ENCODE measurements at regions not wholly inside any gene's neighbourhood (a gene's known extent, or its start where the extent isn't known, plus 50 kb on each side); places are given as distances from the start of the nearest gene placed in this dataset.
A peak's percentile ranks its signal among the peaks of the same experiment; 100 is the strongest.

DNA sequence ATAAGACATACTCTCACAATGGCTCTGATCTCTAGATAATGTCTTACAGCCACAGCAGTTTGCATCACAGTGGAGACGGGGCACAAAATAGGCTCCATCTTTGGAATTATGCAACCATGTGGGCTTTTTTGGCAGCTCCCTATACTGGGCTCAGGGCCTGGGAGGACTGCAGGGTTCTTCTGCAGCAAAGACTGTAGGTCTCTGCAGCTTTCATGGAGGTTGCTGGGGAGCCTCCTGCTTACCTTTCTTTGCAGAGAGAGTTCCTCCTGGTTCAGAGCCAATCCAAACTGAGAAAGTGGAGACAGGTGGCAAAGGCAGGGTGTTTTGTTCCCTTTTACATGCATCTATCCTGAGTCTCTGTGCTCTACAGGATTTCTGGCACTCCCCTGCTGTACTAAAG lies 558.0 kb downstream of the TLR4 start:
- no peaks in the 10 kb centered on the region for H3K4me1 Mint-ChIP-seq
- H3K9me3 Mint-ChIP-seq = peaks cover 10% of the 10 kb centered on the region
- no peaks in the 10 kb centered on the region for H4K20me1 ChIP-seq (ENCODE audit: low read depth)
- H3F3A ChIP-seq (ENCODE audit: low read depth) = no peaks in the 10 kb centered on the region
- H3K4me2 ChIP-seq = no peak overlapping the region
- H3K27me3 ChIP-seq = no peaks in the 10 kb centered on the region
- H3K36me3 Mint-ChIP-seq = no peaks in the 10 kb centered on the region
- no peaks in the 10 kb centered on the region for H3K79me2 ChIP-seq (ENCODE audit: low read depth)
- no peaks in the 10 kb centered on the region for H3K36me3 ChIP-seq
- H3K27ac ChIP-seq = no peak overlapping the region
- TF ChIP-seq CTCF (IDR thresholded peaks at IDR 0.05) (no peak), EZH2 (IDR thresholded peaks at IDR 0.05) (no peak), EZH2phosphoT487 (IDR thresholded peaks at IDR 0.05) (no peak)
- H3K27me3 Mint-ChIP-seq (ENCODE audit: insufficient read depth, low read depth) = no peaks in the 10 kb centered on the region
- H3K4me3 Mint-ChIP-seq = no peak overlapping the region
- no peak overlapping the region for H3K9ac ChIP-seq
- no peaks in the 10 kb centered on the region for H3K9me3 ChIP-seq (ENCODE audit: low read depth)
- no peaks in the 10 kb centered on the region for H3K4me1 ChIP-seq
- H3K4me3 ChIP-seq = no peak overlapping the region
- no peak overlapping the region for H3K27ac Mint-ChIP-seq
- DNase-seq (ENCODE audit: low spot score) = no peak
- H2AFZ ChIP-seq (replicated peaks) = peak overlapping the region; percentile 10

GRCh38 chr9:118263949-118264348 lies 559.7 kb downstream of the TLR4 start:
- Histone ChIP-seq H3K4me1 (no peaks in the 10 kb centered on the region), H3K27ac (no peak overlapping the region), H3K9ac (no peak overlapping the region), H3K36me3 (no peaks in the 10 kb centered on the region), H4K20me1 (ENCODE audit: low read depth) (no peaks in the 10 kb centered on the region), H3F3A (ENCODE audit: low read depth) (no peaks in the 10 kb centered on the region), H3K27me3 (no peaks in the 10 kb centered on the region), H3K4me3 (no peak overlapping the region), H3K9me3 (ENCODE audit: low read depth) (no peaks in the 10 kb centered on the region), H3K4me2 (no peak overlapping the region), H2AFZ (replicated peaks) (no peak overlapping the region), H3K79me2 (ENCODE audit: low read depth) (no peaks in the 10 kb centered on the region)
- Mint-ChIP-seq H3K4me1 (no peaks in the 10 kb centered on the region), H3K4me3 (no peak overlapping the region), H3K27ac (no peak overlapping the region), H3K9me3 (peaks cover 10% of the 10 kb centered on the region), H3K27me3 (ENCODE audit: insufficient read depth, low read depth) (no peaks in the 10 kb centered on the region), H3K36me3 (no peaks in the 10 kb centered on the region)
- no peak for DNase-seq (ENCODE audit: low spot score)
- no peak for TF ChIP-seq EZH2 (IDR thresholded peaks at IDR 0.05)
- TF ChIP-seq EZH2phosphoT487 (IDR thresholded peaks at IDR 0.05) = no peak

- Mint-ChIP-seq H3K27me3 (ENCODE audit: insufficient read depth, low read depth) (no peaks in the 10 kb centered on the region), H3K36me3 (no peaks in the 10 kb centered on the region), H3K4me1 (no peaks in the 10 kb centered on the region), H3K9me3 (no peaks in the 10 kb centered on the region), H3K27ac (no peak overlapping the region), H3K4me3 (no peak overlapping the region)
- no peaks in the 10 kb centered on the region for H3K9me3 ChIP-seq (ENCODE audit: low read depth)
- H3K9ac ChIP-seq = no peak overlapping the region
- no peak overlapping the region for H3K4me3 ChIP-seq
- TF ChIP-seq EZH2 (IDR thresholded peaks at IDR 0.05) (no peak), EZH2phosphoT487 (IDR thresholded peaks at IDR 0.05) (no peak), CTCF (IDR thresholded peaks at IDR 0.05) (no peak)
- no peaks in the 10 kb centered on the region for H3K79me2 ChIP-seq (ENCODE audit: low read depth)
- no peak overlapping the region for H3K4me2 ChIP-seq
- no peak overlapping the region for H3K27ac ChIP-seq
- no peak for DNase-seq (ENCODE audit: low spot score)
- H3F3A ChIP-seq (ENCODE audit: low read depth) = no peaks in the 10 kb centered on the region
- H3K27me3 ChIP-seq = no peaks in the 10 kb centered on the region
- H2AFZ ChIP-seq (replicated peaks) = no peak overlapping the region
- no peaks in the 10 kb centered on the region for H3K36me3 ChIP-seq
- no peaks in the 10 kb centered on the region for H3K4me1 ChIP-seq
- H4K20me1 ChIP-seq (ENCODE audit: low read depth) = no peaks in the 10 kb centered on the region
Measured at GRCh38 chr9:118268046-118268445, 563.8 kb downstream of the TLR4 start.

DNA sequence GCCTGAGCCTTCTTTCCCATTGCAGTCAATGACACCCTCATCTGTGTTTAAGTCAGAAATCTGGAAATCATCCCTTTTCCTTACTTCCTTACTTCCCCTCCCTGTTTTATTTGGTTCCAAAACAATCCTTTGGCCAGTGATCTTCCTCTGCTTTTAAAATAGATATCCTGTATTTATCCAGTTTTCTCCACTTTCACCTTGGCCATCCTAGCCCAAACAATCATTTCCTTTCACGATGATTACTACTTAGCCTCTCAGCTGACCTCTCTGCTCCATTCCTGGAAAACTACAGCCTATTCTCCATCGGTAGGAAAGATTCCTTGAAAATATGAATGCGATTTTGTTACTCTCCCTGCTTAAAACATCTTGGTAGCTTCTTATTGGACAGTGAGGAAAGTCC lies 565.4 kb downstream of the TLR4 start:
- H3K4me3 Mint-ChIP-seq = no peak overlapping the region
- Histone ChIP-seq H3K4me3 (no peak overlapping the region), H3K27me3 (no peaks in the 10 kb centered on the region), H3K36me3 (no peaks in the 10 kb centered on the region), H2AFZ (replicated peaks) (no peak overlapping the region), H3K9me3 (ENCODE audit: low read depth) (no peaks in the 10 kb centered on the region), H3F3A (ENCODE audit: low read depth) (no peaks in the 10 kb centered on the region), H3K79me2 (ENCODE audit: low read depth) (no peaks in the 10 kb centered on the region), H3K4me2 (no peak overlapping the region), H3K9ac (no peak overlapping the region), H4K20me1 (ENCODE audit: low read depth) (no peaks in the 10 kb centered on the region), H3K27ac (no peak overlapping the region), H3K4me1 (no peaks in the 10 kb centered on the region)
- no peak overlapping the region for H3K27ac Mint-ChIP-seq
- no peaks in the 10 kb centered on the region for H3K4me1 Mint-ChIP-seq
- H3K9me3 Mint-ChIP-seq = no peaks in the 10 kb centered on the region
- no peak for DNase-seq (ENCODE audit: low spot score)
- H3K36me3 Mint-ChIP-seq = no peaks in the 10 kb centered on the region
- TF ChIP-seq EZH2 (IDR thresholded peaks at IDR 0.05) (no peak), EZH2phosphoT487 (IDR thresholded peaks at IDR 0.05) (no peak), CTCF (IDR thresholded peaks at IDR 0.05) (no peak)
- H3K27me3 Mint-ChIP-seq (ENCODE audit: insufficient read depth, low read depth) = no peaks in the 10 kb centered on the region
